ENCODE measurements at regions not wholly inside any gene's neighbourhood (a gene's known extent, or its start where the extent isn't known, plus 50 kb on each side); places are given as distances from the start of the nearest gene placed in this dataset.
"Not testable (repeated sequence)": the region's sequence is repeated elsewhere in the genome, so short reads cannot be mapped to it uniquely, and the experiment has no call there.

DNA sequence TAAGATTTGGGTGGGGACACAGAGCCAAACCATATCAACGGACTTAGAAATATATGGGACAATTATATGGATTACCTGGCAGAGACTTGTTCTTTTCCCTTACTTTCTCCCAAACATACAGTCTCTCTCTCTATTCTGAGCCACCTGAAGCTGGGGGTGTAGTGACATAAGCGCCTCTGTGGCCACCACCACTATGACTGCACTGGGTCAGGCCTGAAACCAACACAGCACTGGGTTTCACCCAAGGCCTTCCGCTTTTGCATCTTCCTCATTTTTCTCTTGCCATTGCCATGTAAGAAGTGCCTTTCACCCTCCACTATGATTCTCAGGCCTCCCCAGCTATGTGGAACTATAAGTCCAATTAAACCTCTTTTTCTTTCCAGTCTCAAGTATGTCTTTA, 514.5 kb upstream of the FOXG1 start:
- DNase-seq (ENCODE audit: low spot score) = not testable (repeated sequence)

DNA sequence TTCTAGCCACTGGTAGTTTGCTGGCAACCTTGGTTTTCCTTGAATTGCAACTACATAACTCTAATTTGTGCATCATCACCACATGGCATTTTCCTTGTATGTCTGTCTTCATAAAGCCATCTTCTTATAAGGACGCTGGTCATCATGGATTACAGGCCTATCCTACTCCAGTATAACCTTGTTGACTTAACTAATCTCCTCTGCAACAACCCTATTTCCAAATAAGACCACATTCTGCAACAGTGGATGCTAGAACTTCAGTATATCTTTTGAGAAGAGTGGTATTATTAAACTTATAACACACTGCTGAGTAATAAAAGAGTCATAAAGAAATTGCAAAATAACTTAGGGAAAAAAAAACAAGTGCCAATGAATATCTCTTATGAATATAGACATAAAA, 511.8 kb upstream of the FOXG1 start:
- DNase-seq (ENCODE audit: low spot score) = no peak

DNA sequence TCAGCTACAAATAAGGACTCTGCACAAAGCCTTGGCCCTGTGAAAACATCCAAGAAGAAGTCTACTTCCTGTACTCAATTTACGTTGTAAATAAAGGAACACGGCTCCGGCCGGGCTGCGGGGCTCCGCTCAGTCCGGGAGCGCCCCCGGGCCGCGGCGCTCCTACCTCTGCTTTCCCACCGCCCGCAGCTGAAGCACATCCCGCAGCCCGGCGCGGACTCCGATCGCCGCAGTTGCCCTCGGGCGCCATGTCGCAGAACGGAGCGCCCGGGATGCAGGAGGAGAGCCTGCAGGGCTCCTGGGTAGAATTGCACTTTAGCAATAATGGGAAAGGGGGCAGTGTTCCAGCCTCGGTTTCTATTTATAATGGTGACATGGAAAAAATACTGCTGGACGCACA, 502.3 kb upstream of the FOXG1 start:
- DNase-seq (ENCODE audit: low spot score) = no peak

DNA sequence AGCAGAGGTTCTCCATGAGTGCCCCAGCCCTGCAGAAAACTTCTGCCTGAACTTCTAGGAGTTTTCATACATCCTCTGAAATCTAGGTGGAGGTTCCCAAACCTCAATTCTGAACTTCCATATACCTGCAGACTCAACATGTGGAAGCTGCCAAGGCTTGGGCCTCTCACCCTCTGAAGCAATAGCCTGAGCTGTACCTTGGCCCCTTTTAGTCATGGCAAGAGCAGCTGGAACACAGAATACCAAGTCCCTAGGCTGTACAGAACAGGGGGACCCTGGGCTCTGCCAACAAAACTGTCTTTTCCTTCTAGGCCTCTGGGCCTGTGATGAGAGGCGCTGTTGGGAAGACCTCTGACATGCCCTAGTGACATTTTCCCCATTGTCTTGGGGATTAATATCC, 494.3 kb upstream of the FOXG1 start:
- DNase-seq (ENCODE audit: low spot score) = no peak

DNA sequence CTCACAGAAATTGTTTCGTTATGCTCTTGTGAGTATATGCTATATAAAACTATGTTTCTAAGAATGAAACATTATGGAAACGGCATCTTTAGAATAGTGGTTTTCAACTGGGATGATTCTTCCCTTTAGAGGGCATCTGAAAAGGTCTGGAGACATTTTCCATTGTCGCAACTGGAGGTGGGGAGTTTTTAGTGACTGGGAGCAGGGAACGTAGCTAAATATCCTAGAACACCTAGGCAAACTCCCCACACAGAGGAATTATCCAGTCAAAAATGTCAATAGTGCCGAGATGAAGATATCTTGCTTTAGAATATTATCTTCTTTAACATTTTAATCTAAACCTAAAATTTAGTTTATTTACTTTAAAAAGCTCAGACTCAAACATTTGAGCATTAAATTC, 486.1 kb upstream of the FOXG1 start:
- no peak for DNase-seq (ENCODE audit: low spot score)

DNA sequence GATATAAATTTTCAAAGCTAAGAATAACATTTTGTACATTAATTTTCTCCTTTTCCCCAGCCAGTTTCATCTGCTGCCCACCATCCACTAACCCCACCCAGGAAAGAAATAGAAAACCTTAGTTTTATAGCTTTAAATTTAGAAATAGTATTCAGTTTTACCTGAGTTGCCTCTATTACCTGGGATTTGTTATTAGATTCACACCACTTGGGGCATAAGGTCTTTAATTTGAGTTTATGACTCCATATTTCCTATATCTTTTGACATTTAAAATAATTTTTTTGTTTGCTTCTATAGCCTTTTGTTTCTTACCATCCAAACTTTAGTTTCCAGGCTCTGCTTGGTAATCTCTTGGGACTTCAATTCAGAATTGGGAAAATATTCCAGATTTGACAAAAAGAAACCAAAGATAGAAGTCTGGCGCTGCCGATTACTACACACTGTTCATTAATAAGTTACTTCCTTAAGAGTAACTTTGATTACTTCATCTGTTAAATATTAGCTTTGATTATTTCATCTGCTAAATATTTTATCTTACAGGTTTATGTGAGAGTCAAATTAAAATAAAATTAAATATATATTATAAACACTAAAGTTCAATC, 485.5 kb upstream of the FOXG1 start:
- DNase-seq (ENCODE audit: low spot score) = no peak

DNA sequence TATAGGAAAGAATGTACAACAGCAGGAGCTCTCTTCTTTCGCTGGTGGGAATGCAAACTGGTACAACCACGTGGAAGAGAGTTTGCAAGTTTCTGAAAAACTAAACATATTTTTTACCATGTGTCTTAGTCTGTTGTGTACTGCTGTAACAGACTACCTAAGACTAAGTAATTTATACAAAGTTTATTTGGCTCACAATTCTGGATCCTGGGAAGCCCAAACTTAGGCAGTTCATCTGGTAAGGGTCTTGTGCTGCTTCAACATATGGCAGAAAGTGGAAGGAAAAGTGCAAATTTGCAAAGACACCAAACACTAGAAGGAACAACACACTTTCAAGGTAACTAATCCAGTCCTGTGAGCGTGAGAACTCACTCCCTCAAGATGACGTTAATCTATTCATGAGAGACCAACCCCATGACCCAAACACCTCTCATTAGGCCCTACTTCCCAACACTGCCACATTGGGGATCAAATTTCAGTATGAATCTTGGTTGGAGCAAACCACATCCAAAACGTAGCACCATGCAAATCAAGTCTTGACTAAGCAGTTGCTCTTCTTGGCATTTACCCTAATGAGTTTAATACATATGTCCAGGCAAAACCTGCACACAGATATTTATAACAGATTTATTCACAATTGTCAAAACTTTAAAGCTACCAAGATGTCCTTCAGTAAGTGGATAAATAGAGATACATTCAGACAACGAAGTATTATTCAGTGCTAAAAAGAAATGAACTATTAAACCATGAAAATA, 481.9 kb upstream of the FOXG1 start:
- no peak for DNase-seq (ENCODE audit: low spot score)

DNA sequence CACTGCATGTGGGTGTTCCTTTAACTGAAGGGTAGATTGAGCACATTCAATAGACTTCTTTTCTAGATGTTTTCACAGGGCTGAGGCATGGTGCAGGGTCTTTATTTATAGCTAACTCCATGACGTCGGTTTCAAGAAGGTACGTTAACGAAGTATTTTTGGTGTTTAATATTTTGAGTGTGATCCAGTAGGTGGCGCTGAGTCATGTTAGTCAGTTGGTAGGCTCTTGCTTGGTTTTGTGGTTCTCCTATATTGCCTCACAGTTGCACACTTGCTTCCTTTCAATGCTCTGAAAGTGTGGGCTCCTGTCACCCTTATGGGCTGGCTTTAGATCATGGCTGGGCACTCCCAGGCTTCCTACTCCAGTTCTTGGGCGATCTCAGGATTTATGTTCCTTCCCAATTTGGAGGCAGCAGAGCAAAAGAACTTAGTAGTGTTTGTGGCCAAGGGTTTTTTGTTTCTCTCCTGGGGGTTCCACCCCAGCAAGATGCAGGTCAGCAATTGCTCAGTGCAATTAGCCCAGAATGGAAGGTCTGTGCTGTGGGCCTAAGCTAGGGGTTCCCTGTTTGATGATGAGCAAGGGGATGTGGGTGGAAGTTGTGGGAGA, 471.6 kb upstream of the FOXG1 start:
- DNase-seq (ENCODE audit: low spot score) = peak; percentile 46

DNA sequence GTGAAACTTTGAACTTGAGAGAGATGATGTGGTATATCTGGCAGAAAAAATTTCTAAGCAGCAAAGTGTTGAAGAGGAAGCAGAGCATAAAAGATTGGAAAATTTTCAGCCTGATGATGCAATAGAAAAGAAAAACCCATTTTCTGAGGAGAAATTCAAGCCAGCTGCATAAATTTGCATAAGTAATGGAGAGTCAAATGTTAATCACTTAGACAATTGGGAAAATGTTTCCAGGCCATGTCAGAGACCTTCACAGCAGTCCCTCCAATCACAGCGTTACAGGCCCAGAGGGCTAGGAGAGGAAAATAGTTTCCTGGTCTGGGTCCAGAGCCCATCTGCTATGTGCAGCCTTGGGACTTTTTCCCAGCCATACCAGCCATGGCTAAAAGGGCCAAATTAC, 469.0 kb upstream of the FOXG1 start:
- DNase-seq (ENCODE audit: low spot score) = no peak

DNA sequence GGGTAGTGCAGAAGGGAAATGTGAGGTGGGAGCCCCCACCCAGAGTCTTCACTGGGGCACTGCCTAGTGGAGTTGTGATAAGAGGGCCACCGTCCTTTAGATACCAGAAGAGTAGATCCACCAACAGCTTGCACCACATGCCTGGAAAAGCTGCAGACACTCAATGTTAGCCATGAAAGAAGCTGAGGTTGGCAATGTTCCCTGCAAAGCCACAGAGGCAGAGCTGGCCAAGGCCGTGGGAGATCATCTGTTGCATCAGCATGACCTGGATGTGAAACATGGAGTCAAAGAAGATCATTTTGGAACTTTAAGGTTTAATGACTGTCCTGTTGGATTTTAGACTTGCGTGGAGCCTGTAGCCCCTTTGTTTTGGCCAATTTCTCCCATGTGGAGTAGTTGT, 468.4 kb upstream of the FOXG1 start:
- DNase-seq (ENCODE audit: low spot score) = no peak

DNA sequence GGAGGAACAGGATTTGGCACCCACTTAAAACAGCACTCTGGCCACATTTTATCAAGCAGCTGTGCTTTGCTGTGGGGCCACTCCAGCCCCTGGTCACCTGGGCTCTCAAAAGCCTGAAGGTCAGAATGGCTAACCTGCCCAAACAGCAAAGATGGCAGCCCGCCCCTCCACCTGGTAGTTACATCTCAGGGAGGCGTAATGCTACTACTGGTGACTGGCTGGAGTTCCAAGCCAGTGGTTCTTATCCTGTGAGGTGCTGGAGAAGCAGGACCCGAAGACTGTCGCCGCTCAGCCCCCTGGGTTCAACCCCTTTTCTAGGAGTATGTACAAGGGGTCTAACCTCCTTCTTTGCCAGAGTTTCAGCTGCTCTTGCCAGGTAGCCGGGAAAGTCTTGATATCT, 467.4 kb upstream of the FOXG1 start:
- no peak for DNase-seq (ENCODE audit: low spot score)

DNA sequence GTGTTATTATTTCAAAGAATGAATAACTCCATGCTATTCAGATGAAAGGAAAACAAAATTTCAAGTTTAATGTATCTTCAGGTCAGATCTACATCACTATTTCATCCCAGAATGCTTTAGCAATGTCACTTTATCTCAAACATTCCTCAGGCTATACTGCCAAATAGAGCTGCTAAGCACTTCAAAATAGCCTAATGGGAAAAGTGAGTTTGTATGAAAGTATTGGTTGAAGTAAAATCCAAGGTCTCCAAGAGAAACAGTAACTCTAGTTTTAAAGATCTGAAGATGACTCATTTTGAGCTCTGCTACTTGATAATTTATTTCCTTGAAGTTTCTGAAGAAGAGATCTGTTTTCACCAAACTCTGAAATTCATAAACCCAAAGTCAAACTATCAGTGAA, 466.2 kb upstream of the FOXG1 start:
- DNase-seq (ENCODE audit: low spot score) = no peak

DNA sequence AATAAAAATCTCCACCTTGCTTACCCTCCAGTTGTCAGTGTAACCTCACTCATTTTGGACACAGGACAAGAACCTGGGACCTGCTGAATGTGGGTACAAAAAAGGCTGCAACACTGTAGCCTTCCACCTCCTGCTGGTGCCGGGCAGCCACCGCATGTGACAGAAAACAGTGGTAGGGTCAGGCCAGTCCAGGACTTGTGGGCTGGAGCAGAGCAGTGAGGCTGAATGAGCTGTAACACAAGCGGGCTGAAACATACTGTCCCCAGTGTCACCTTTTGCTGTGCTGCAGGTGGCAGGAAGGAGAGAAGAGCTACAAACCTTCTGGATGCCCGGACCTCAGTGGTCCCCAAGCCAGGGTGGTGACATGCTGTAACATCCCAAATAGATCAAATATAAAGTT, 465.4 kb upstream of the FOXG1 start:
- DNase-seq (ENCODE audit: low spot score) = no peak

DNA sequence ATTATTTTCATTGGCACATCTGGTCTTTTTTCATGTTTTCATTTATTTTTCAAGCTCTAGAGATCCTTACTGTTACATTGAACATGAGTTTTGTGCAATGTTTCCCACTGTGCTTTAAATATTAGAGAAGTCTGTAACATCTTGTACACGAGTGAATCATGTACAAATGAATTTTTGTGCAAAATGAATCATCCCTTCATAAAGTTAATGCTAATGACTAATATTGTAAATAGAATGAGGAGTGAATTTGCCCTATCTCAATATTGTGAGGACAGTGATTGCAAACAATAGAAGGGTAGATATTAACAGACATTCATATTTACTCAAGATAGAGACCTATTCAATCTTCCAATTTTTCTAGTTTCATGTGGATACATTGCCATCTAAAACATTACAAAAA, 463.3 kb upstream of the FOXG1 start:
- DNase-seq (ENCODE audit: low spot score) = no peak

DNA sequence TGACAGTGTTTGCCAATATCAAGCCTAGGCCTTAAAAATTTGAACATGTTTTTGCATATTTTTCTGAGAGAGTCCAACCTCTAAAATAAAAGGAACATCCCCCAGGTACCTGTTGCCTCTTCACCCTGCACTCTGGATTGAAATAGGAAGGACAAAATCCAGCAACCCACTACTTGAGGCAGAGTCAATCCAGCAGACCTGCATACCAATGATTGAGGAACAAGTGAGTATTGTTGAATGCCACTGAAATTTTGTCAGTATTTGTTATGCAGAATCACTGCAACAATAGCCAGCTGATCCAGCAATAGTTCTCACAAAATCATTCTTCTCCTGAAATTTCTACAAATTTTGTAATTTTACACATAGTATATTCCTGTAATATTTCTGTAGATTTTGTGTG, 460.6 kb upstream of the FOXG1 start:
- DNase-seq (ENCODE audit: low spot score) = no peak

DNA sequence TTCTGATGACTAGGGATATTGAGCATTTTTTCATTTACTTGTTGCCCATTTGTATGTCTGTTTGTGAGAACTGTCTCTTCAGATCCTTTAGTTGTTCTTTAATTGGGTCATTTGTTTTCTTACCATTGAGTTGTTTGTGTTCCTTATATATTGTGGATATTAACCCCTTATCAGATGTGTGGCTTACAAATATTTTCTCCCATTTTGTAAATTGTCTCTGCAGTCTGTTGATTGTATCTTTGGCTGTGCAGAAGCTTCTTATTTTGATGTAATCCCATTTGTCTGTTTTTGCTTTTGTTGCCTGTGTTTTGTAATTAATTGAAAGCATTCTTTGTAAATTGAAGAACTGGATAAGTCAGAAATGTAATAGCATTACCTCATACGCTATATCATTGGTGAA, 459.1 kb upstream of the FOXG1 start:
- no peak for DNase-seq (ENCODE audit: low spot score)

DNA sequence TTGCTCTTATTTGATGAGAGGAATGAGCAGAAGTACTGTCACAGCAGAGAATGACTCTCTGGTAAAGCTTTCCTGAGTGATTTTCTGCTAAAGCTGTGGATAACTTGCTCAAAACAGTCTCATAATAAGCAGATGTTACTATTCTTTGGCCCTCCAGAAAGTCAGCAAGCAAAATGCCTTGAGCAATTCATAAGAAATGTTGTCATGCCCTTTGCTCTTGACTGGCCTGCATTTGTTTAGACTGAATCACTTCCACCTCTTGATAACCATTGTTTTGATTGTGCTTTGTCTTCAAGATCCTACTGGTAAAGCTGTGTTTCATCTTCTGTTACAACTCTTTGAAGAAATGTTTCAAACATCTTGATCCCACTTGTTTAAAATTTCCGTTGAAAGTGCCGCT, 457.9 kb upstream of the FOXG1 start:
- DNase-seq (ENCODE audit: low spot score) = no peak

DNA sequence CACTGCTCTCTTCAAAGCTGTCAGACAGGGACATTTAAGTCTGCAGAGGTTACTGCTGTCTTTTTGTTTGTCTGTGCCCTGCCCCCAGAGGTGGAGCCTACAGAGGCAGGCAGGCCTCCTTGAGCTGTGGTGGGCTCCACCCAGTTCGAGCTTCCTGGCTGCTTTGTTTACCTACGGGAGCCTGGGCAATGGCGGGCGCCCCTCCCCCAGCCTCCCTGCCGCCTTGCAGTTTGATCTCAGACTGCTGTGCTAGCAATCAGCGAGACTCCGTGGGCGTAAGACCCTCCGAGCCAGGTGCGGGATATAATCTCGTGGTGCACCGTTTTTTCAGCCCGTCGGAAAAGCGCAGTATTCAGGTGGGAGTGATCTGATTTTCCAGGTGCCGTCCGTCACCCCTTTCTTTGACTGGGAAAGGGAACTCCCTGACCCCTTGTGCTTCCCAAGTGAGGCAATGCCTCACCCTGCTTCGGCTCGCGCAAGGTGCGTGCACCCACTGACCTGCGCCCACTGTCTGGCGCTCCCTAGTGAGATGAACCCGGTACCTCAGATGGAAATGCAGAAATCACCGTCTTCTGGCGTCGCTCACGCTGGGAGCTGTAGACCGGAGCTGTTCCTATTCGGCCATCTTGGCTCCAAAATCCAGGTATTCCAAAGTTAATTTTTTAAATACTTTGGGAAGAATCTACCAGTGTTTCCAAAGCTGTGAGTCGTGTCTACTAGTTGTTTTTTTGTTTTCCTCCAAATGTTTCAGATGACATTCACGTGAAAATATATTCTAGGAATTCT, 448.5 kb upstream of the FOXG1 start:
- DNase-seq (ENCODE audit: low spot score) = peak; percentile 3

DNA sequence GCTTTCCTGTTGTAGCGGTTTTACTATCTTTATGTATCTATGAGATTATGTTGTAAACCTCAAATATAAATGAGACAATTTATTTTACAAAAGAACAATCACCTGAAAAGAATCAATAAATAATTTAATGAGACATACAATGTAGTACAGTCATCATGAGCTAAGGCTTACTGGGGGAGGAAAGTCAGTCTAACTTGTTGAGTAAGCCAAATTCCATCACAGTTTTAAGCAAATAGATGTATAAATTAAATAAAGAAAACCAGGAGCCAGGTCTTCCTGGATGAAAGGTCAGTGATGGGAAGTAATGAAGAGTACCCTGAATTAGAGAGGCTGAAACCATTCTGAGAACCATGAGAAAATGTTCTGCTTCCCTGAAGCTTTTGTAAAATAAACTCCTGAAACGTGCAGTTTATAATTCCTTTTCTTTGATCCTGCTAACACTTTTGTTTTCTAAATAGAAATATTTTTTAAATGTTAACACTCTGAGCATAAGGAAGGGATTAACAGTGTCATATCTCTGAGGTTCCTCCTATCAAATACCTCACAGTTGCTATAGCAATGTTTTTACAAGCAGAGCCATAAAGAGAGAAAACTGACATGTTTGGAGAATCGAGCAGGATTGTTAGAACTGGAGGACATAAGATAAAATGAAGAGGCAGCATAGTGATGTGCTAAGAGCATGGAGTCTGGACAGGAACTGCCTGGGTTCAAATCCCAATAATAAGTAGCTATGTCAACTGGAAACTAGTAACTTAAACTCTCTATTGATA, 444.9 kb upstream of the FOXG1 start:
- DNase-seq (ENCODE audit: low spot score) = no peak

DNA sequence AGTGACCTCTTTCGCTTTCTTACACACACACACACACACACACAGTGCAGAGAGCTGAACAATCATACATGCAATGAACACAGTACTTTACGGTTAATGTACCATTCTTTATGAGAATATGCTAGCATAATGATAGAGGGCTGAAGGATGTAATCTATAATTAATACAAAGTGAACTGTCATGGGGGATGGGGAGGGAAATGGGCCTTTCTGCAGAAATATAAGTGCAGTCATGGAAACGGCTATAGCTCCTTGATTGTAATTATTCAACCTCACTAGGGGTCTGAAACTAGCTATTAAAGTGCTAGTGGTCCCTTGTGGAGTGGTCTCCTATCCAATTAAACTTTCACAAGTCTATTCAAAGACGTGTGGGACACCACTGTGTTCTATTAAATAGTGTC, 443.2 kb upstream of the FOXG1 start:
- no peak for DNase-seq (ENCODE audit: low spot score)

DNA sequence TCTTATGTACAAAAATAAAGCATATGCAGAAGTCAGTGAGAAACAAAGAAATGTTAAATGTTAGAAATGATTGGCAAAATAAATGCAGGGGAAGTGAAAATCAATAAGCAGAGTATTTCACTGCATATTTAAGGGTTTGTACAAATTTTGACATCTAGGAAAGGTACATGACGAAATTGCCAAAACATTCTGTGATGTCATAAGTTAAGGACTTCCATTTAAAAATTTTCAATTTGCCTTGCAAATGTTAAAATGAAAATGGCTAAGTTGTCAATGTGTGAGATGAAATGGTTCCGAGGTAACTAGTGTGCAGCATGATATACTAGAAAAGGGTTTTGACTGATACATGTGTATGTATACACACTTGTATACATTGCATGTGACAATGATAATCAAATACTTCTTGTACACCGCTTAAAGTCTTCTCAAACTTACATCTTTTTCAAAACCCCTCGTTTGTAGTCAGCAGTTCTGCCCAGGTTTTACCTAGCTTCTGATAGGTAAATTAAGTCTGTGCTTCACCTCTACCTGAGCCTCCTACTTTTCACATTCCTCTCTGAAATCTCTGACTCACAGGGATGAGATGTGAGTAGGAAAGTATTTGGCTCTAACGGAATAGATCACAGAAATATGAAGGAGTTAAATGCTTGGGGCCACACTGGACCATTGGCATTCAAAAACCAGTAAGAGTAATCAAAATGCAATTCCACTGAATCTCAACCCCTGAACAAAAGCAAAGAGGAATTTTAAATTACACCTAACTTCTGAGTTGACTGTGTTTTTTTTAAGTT, 442.4 kb upstream of the FOXG1 start:
- DNase-seq (ENCODE audit: low spot score) = no peak

All from SW480 (cell line).